Fibroblast of lung (primary cell): ENCODE measurements at regions not wholly inside any gene's neighbourhood (a gene's known extent, or its start where the extent isn't known, plus 50 kb on each side); places are given as distances from the start of the nearest gene placed in this dataset.

Experiments
- DNase-seq, 2 donors: peaks; one replicate each; pipeline versions ENCODE4 v3.0.0 to v3.0.0-alpha.2; 2010; ENCODE audit warnings: low read depth in 2 of 2
- H2AFZ ChIP-seq: 2 replicates; pipeline ENCODE4 v1.5.1; 2012; ENCODE audit warnings: low read length, control low read depth, inconsistent platforms
- H3K27ac ChIP-seq: 2 replicates; pipeline ENCODE4 v1.5.1; 2011; ENCODE audit warnings: low read length, control low read depth; ENCODE audit not compliant: insufficient read depth
- H3K27me3 ChIP-seq: 2 replicates; pipeline ENCODE4 v1.5.1; 2011; ENCODE audit warnings: mild to moderate bottlenecking, low read length; ENCODE audit not compliant: control insufficient read depth, insufficient read depth
- H3K36me3 ChIP-seq: 2 replicates; pipeline ENCODE4 v1.5.1; 2011; ENCODE audit warnings: low read length; ENCODE audit not compliant: control insufficient read depth, insufficient read depth
- H3K4me1 ChIP-seq: 2 replicates; pipeline ENCODE4 v1.5.1; 2011; ENCODE audit warnings: low read length; ENCODE audit not compliant: control insufficient read depth, insufficient read depth; ENCODE audit errors: extremely low read depth
- H3K4me2 ChIP-seq: 2 replicates; pipeline ENCODE4 v1.5.1; 2011; ENCODE audit warnings: low read length, control low read depth; ENCODE audit not compliant: insufficient read depth; ENCODE audit errors: extremely low read depth
- H3K4me3 ChIP-seq, 4 experiments: fragments of 200-600 bp in 1 of 4; sonication (generic) in 1 of 4; replicated peaks in 1 of 4; 2 replicates each; pipeline ENCODE4 v1.5.1; 2011 to 2016; ENCODE audit warnings: low read length in 4 of 4, low read depth in 3 of 4, mild to moderate bottlenecking in 3 of 4, control low read depth in 2 of 4, inconsistent platforms in 1 of 4, mixed read lengths in 1 of 4; ENCODE audit not compliant: insufficient read depth in 1 of 4; ENCODE audit errors: control extremely low read depth in 1 of 4
- H3K79me2 ChIP-seq: 2 replicates; pipeline ENCODE4 v1.5.1; 2012; ENCODE audit warnings: mild to moderate bottlenecking, low read length, inconsistent platforms; ENCODE audit not compliant: control insufficient read depth, insufficient read depth
- H3K9ac ChIP-seq: 2 replicates; pipeline ENCODE4 v1.5.1; 2011; ENCODE audit warnings: mild to moderate bottlenecking, low read length, control low read depth; ENCODE audit not compliant: insufficient read depth
- H3K9me3 ChIP-seq: 2 replicates; pipeline ENCODE4 v1.5.1; 2012; ENCODE audit warnings: low read depth, low read length; ENCODE audit not compliant: control insufficient read depth, insufficient read depth
- H4K20me1 ChIP-seq: 2 replicates; pipeline ENCODE4 v1.5.1; 2011; ENCODE audit warnings: low read length; ENCODE audit not compliant: control insufficient read depth, insufficient read depth; ENCODE audit errors: extremely low read depth
- EZH2 ChIP-seq: IDR thresholded peaks from 2 replicates; pipeline ENCODE4 v1.5.1; 2012; ENCODE audit warnings: low read length, control low read depth, mild to moderate bottlenecking; ENCODE audit errors: missing control alignments
- TF ChIP-seq, protein P1 (sequence below), 2 donors: IDR thresholded peaks in 1 of 2; conservative IDR thresholded peaks in 1 of 2; 1 replicate in 1 of 2; 2 replicates in 1 of 2; pipeline ENCODE4 v1.5.1; 2011 to 2012; ENCODE audit warnings: low read length in 2 of 2, control low read depth in 1 of 2, inconsistent platforms in 1 of 2, low read depth in 1 of 2, mild to moderate bottlenecking in 1 of 2

DNA sequence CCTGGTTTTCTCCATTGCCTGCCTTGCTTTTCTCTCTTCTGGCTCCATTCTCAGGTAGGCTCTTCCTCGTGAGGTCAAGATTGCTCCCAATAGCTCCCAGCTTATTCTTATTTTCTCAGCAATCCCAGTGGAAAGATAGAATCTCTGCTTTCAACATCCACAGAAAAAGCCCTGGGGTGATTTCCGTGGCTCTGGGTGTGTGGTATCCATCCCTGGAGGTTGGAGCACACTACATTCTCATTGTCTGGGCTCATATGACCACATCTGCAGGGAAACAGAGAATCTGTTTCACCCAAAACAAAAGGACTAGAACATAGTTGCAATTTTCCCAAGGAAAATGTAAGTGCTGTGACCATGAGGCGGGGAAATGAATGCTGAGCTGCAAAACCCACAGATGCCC is 236.0 kb downstream of the TENT4A start:
- no peak overlapping the region for H3K4me3 ChIP-seq
- H4K20me1 ChIP-seq: no peaks in the 10 kb centered on the region
- no peaks in the 10 kb centered on the region for H3K27me3 ChIP-seq
- no peaks in the 10 kb centered on the region for H3K79me2 ChIP-seq
- no peak for TF ChIP-seq EZH2
- TF ChIP-seq, protein P1, sequence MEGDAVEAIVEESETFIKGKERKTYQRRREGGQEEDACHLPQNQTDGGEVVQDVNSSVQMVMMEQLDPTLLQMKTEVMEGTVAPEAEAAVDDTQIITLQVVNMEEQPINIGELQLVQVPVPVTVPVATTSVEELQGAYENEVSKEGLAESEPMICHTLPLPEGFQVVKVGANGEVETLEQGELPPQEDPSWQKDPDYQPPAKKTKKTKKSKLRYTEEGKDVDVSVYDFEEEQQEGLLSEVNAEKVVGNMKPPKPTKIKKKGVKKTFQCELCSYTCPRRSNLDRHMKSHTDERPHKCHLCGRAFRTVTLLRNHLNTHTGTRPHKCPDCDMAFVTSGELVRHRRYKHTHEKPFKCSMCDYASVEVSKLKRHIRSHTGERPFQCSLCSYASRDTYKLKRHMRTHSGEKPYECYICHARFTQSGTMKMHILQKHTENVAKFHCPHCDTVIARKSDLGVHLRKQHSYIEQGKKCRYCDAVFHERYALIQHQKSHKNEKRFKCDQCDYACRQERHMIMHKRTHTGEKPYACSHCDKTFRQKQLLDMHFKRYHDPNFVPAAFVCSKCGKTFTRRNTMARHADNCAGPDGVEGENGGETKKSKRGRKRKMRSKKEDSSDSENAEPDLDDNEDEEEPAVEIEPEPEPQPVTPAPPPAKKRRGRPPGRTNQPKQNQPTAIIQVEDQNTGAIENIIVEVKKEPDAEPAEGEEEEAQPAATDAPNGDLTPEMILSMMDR (conservative IDR thresholded peaks at IDR 0.05 in 1 of 2, IDR thresholded peaks at IDR 0.05 in 1 of 2; ENCODE audit: low read depth in 1 of 2, low read length in 2 of 2): no peak
- H3K9me3 ChIP-seq: no peaks in the 10 kb centered on the region
- no peaks in the 10 kb centered on the region for H3K4me1 ChIP-seq
- no peak overlapping the region for H3K4me2 ChIP-seq
- no peak overlapping the region for H2AFZ ChIP-seq
- H3K9ac ChIP-seq: no peak overlapping the region
- no peaks in the 10 kb centered on the region for H3K36me3 ChIP-seq
- no peak for DNase-seq
- no peak overlapping the region for H3K27ac ChIP-seq

DNA sequence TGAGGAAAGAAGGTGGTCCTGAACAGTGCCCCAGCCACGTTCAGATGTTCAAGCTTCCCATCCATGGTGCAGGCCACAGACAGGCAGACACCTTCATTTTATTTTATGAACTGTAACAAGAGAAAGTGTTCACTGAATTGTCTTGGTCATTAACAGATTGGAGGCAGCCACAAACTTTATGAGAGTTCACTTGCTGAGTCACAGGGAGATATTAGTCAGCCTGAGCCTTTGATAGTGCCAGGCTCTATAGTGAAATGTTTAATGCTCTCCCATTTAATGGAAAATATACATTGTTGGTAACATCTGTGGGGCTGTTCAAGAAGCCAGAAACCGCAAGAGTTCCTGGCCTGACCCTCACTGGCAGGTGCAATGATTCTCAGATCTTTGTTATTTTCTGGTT is 237.0 kb downstream of the TENT4A start:
- no peak for DNase-seq
- no peak overlapping the region for H3K9ac ChIP-seq
- H3K4me3 ChIP-seq: no peak overlapping the region
- no peaks in the 10 kb centered on the region for H3K4me1 ChIP-seq
- no peak overlapping the region for H3K4me2 ChIP-seq
- TF ChIP-seq EZH2: no peak
- TF ChIP-seq, protein P1 (conservative IDR thresholded peaks at IDR 0.05 in 1 of 2, IDR thresholded peaks at IDR 0.05 in 1 of 2; ENCODE audit: low read depth in 1 of 2, low read length in 2 of 2): no peak
- H4K20me1 ChIP-seq: no peaks in the 10 kb centered on the region
- no peaks in the 10 kb centered on the region for H3K9me3 ChIP-seq
- H3K27ac ChIP-seq: no peak overlapping the region
- H2AFZ ChIP-seq: no peak overlapping the region
- no peaks in the 10 kb centered on the region for H3K36me3 ChIP-seq
- no peaks in the 10 kb centered on the region for H3K27me3 ChIP-seq
- H3K79me2 ChIP-seq: no peaks in the 10 kb centered on the region

DNA sequence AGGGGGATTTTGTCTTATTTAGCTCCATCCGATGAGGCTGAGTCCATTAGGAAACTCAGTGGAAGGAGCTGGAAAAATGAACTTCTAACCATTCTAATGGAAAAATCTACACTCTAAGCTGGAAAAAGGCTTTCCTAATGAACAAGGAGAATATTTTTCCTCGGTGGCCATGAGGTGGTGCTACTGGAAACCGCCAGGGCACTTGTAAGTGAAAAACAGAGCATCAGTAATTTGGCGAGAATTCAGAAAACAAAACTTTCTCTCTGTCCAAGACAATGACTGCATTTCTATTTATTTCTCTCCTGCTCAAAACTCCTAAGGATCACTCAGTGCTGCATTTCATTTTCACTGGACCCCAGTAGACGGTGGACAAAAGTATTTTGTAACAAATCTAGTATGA is 237.6 kb downstream of the TENT4A start:
- H3K36me3 ChIP-seq: no peaks in the 10 kb centered on the region
- H3K9me3 ChIP-seq: no peaks in the 10 kb centered on the region
- no peak for DNase-seq
- no peaks in the 10 kb centered on the region for H3K79me2 ChIP-seq
- no peak overlapping the region for H2AFZ ChIP-seq
- H3K4me3 ChIP-seq: no peak overlapping the region
- TF ChIP-seq, protein P1 (conservative IDR thresholded peaks at IDR 0.05 in 1 of 2, IDR thresholded peaks at IDR 0.05 in 1 of 2; ENCODE audit: low read depth in 1 of 2, low read length in 2 of 2): no peak
- no peak for TF ChIP-seq EZH2
- H4K20me1 ChIP-seq: no peaks in the 10 kb centered on the region
- no peak overlapping the region for H3K27ac ChIP-seq
- no peak overlapping the region for H3K9ac ChIP-seq
- H3K27me3 ChIP-seq: no peaks in the 10 kb centered on the region
- H3K4me1 ChIP-seq: no peaks in the 10 kb centered on the region
- H3K4me2 ChIP-seq: no peak overlapping the region
